ENCODE measurements at regions not wholly inside any gene's neighbourhood (a gene's known extent, or its start where the extent isn't known, plus 50 kb on each side); places are given as distances from the start of the nearest gene placed in this dataset.

DNA sequence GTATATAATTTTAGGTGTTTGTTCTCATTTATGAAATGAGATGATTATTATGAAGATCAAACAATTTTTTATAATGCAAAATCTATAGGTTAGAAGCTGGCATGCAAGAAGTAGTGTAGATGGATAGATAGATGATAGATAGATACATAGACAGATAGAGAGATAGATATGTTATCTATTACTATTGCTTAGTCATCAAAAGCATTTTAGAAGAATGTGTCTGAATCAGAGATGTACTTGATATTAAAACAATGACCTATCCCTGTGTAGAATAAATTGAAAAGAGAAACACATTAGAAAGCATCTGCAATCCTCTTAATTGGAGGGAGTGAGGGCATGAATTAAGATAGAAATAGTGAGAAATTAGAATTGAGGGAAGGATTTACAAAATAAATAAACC lies 436.2 kb upstream of the NXPH2 start:
- intact Hi-C loops (cut with DNase I): no loop called here
- no peaks in the 10 kb centered on the region for H3K4me1 ChIP-seq (ENCODE audit: insufficient read depth)
- TF ChIP-seq POLR2A (IDR thresholded peaks at IDR 0.05): no peak
- TF ChIP-seq, protein P1, sequence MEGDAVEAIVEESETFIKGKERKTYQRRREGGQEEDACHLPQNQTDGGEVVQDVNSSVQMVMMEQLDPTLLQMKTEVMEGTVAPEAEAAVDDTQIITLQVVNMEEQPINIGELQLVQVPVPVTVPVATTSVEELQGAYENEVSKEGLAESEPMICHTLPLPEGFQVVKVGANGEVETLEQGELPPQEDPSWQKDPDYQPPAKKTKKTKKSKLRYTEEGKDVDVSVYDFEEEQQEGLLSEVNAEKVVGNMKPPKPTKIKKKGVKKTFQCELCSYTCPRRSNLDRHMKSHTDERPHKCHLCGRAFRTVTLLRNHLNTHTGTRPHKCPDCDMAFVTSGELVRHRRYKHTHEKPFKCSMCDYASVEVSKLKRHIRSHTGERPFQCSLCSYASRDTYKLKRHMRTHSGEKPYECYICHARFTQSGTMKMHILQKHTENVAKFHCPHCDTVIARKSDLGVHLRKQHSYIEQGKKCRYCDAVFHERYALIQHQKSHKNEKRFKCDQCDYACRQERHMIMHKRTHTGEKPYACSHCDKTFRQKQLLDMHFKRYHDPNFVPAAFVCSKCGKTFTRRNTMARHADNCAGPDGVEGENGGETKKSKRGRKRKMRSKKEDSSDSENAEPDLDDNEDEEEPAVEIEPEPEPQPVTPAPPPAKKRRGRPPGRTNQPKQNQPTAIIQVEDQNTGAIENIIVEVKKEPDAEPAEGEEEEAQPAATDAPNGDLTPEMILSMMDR (IDR thresholded peaks at IDR 0.05): no peak
- no peak for TF ChIP-seq EP300 (IDR thresholded peaks at IDR 0.05)
- no peak overlapping the region for H3K27ac ChIP-seq
- DNase-seq: no peak
- H3K27me3 ChIP-seq: no peaks in the 10 kb centered on the region
- no peaks in the 10 kb centered on the region for H3K9me3 ChIP-seq
- no peak overlapping the region for H3K4me3 ChIP-seq
- no peaks in the 10 kb centered on the region for H3K36me3 ChIP-seq

DNA sequence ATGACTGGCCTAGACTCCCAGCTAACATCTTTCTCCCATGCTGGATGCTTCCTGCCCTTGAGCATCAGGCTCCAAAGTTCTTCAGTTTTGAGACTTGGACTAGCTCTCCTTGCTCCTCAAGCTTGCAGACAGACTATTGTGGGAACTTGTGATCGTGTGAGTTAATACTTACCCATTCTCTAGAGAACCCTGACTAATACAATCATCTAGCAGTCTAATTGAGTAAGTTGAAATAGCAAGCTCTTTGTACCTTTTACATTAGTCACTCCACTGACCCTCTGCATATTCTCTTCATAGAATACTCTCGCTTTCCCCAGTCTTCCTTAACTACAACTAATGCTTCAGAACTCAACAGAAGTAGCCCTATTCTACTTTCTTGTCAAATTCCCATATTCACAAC lies 434.6 kb upstream of the NXPH2 start:
- no peak for DNase-seq
- intact Hi-C loops (cut with DNase I): no loop called here
- 70 to 89% (median 75%) methylated on average over 2 of the region's 2 CpGs for WGBS, 3 donors
- Histone ChIP-seq H3K27me3 (no peaks in the 10 kb centered on the region), H3K4me3 (no peak overlapping the region), H3K27ac (no peak overlapping the region), H3K4me1 (ENCODE audit: insufficient read depth) (no peaks in the 10 kb centered on the region), H3K9me3 (no peaks in the 10 kb centered on the region), H3K36me3 (no peaks in the 10 kb centered on the region)
- TF ChIP-seq, protein P1 (IDR thresholded peaks at IDR 0.05): no peak
- no peak for TF ChIP-seq POLR2A (IDR thresholded peaks at IDR 0.05)
- no peak for TF ChIP-seq EP300 (IDR thresholded peaks at IDR 0.05)

DNA sequence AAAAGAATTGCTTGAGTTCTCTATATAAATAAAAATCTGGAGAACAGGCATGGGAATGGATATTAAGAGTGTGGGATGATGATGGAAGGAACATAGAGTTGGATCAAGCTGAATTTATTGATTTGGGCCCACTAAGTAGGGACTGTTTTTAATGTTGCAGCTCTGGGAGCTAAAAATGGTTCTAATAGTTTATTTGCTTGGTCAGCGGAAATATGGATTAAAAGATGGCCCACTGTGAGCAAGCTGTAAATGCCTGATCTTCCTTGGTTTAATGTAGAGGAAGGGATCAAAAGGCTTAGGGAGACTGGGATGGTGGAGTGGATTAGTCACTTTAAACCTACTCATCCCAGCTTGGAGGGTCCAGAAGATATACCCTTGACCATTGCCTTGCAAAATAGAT lies 429.4 kb upstream of the NXPH2 start:
- WGBS, 3 donors: 86 to 97% (median 97%) methylated on average over 1 of the region's 1 CpG
- Histone ChIP-seq H3K4me3 (no peak overlapping the region), H3K27me3 (no peaks in the 10 kb centered on the region), H3K9me3 (no peaks in the 10 kb centered on the region), H3K4me1 (ENCODE audit: insufficient read depth) (no peaks in the 10 kb centered on the region), H3K27ac (no peak overlapping the region), H3K36me3 (no peaks in the 10 kb centered on the region)
- intact Hi-C loops (cut with DNase I): no loop called here
- no peak for DNase-seq
- TF ChIP-seq POLR2A (IDR thresholded peaks at IDR 0.05): no peak
- TF ChIP-seq, protein P1 (IDR thresholded peaks at IDR 0.05): no peak
- TF ChIP-seq EP300 (IDR thresholded peaks at IDR 0.05): no peak

DNA sequence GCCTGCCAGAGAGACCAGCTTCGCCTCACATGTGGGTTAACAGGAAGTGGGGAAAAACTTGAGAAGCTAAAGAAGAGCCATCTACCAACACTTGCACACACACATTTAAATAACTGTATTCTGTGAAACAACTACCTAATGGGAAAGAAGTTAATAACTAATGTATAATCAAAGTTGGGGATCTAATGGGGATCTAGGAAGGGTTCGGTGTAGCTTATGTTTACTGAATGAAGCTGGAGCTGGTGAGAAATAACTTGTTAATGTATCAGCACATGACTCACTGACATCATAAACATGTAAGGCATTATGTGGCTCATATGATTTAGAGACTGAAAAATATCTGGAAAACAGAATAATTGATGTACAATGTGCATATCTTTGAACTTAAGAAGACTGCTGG lies 421.3 kb upstream of the NXPH2 start:
- no peak for DNase-seq
- no peaks in the 10 kb centered on the region for H3K4me1 ChIP-seq (ENCODE audit: insufficient read depth)
- H3K4me3 ChIP-seq: no peak overlapping the region
- H3K9me3 ChIP-seq: no peaks in the 10 kb centered on the region
- WGBS, 3 donors: 83 to 90% (median 89%) methylated on average over 2 of the region's 2 CpGs
- TF ChIP-seq EP300 (IDR thresholded peaks at IDR 0.05): no peak
- TF ChIP-seq POLR2A (IDR thresholded peaks at IDR 0.05): no peak
- TF ChIP-seq, protein P1 (IDR thresholded peaks at IDR 0.05): no peak
- no peaks in the 10 kb centered on the region for H3K27me3 ChIP-seq
- no peaks in the 10 kb centered on the region for H3K36me3 ChIP-seq
- intact Hi-C loops (cut with DNase I): no loop called here
- no peak overlapping the region for H3K27ac ChIP-seq

DNA sequence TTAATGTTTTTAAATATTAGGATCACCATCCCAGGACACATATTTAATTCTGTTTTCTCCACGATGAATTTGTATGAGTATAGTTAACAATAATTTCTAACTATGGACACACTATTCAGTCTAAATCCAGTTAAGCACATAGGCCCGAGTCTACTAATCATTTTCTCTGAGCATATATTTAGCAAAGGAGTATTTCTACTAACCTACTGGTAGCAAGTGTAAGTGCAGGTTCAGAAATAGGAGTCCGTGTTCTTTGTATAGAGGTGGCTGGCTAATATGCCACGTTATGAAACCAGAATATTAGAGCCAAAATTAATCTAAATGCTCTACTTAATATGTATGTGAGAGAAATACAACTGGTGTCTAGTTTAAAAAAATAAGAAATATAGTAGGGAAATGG lies 416.6 kb upstream of the NXPH2 start:
- no peak for DNase-seq
- no peaks in the 10 kb centered on the region for H3K27me3 ChIP-seq
- TF ChIP-seq EP300 (IDR thresholded peaks at IDR 0.05): no peak
- TF ChIP-seq, protein P1 (IDR thresholded peaks at IDR 0.05): no peak
- TF ChIP-seq POLR2A (IDR thresholded peaks at IDR 0.05): no peak
- no peaks in the 10 kb centered on the region for H3K9me3 ChIP-seq
- no peak overlapping the region for H3K27ac ChIP-seq
- no peaks in the 10 kb centered on the region for H3K4me1 ChIP-seq (ENCODE audit: insufficient read depth)
- H3K36me3 ChIP-seq: no peaks in the 10 kb centered on the region
- intact Hi-C loops (cut with DNase I): no loop called here
- 75 to 83% (median 80%) methylated on average over 4 of the region's 4 CpGs for WGBS, 3 donors
- no peak overlapping the region for H3K4me3 ChIP-seq
